AG09319 (cell line): ENCODE measurements at regions not wholly inside any gene's neighbourhood (a gene's known extent, or its start where the extent isn't known, plus 50 kb on each side); places are given as distances from the start of the nearest gene placed in this dataset.
"Not testable (repeated sequence)": the region's sequence is repeated elsewhere in the genome, so short reads cannot be mapped to it uniquely, and the experiment has no call there.

Experiments used
- DNase-seq: peaks from one replicate; pipeline ENCODE4 v3.0.0-alpha.2; 2010; ENCODE audit warnings: low read depth; ENCODE audit errors: extremely low read depth
- CTCF ChIP-seq: IDR thresholded peaks from 2 replicates; pipeline ENCODE4 v1.5.1; 2011; ENCODE audit warnings: low read depth, mild to moderate bottlenecking, inconsistent platforms, low read length, moderate library complexity

- no peak for TF ChIP-seq CTCF
- no peak for DNase-seq
Measured at GRCh38 chr5:96320797-96321196, 112.3 kb downstream of the PCSK1 start.

- DNase-seq = not testable (repeated sequence)
Measured at GRCh38 chr5:96319981-96320739, 112.9 kb downstream of the PCSK1 start.

- no peak for TF ChIP-seq CTCF
- DNase-seq = no peak
Measured at GRCh38 chr5:96318569-96319110, 114.4 kb downstream of the PCSK1 start.

- TF ChIP-seq CTCF = no peak
- no peak for DNase-seq
Measured at GRCh38 chr5:96317945-96318344, 115.1 kb downstream of the PCSK1 start.

- TF ChIP-seq CTCF = no peak
- no peak for DNase-seq
Measured at GRCh38 chr5:96316487-96316886, 116.6 kb downstream of the PCSK1 start.

GRCh38 chr5:96316017-96316416, 117.0 kb downstream of the PCSK1 start:
- TF ChIP-seq CTCF = no peak
- no peak for DNase-seq

GRCh38 chr5:96315431-96315830, 117.6 kb downstream of the PCSK1 start:
- TF ChIP-seq CTCF = no peak

GRCh38 chr5:96312383-96312782, 120.7 kb downstream of the PCSK1 start:
- no peak for TF ChIP-seq CTCF
- DNase-seq = no peak

More at GRCh38 chr5:96315431-96315830, 117.6 kb downstream of the PCSK1 start:
- no peak for DNase-seq

GRCh38 chr5:96307047-96307446, 126.0 kb downstream of the PCSK1 start:
- not testable (repeated sequence) for DNase-seq
